ENCODE measurements at regions not wholly inside any gene's neighbourhood (a gene's known extent, or its start where the extent isn't known, plus 50 kb on each side); places are given as distances from the start of the nearest gene placed in this dataset.

GRCh38 chr2:11103984-11104793, 51.1 kb upstream of the SLC66A3 start:
- DNase-seq, result no peak

- DNase-seq, result no peak
Measured at GRCh38 chr2:11104794-11105660, 50.2 kb upstream of the SLC66A3 start.
